HG02870 (cell line): ENCODE measurements at regions not wholly inside any gene's neighbourhood (a gene's known extent, or its start where the extent isn't known, plus 50 kb on each side); places are given as distances from the start of the nearest gene placed in this dataset.
"Not testable (repeated sequence)": the region's sequence is repeated elsewhere in the genome, so short reads cannot be mapped to it uniquely, and the experiment has no call there.

ENCODE experiments used
- ATAC-seq: cut with Tn5 transposase; IDR thresholded peaks from one replicate; pipeline ENCODE4 v1.9.1; 2021; ENCODE audit warnings: mild to moderate bottlenecking, moderate library complexity; ENCODE audit not compliant: unreplicated experiment

GRCh38 chr13:111658145-111659100 is 338.0 kb downstream of the TEX29 start:
- no peak for ATAC-seq

DNA sequence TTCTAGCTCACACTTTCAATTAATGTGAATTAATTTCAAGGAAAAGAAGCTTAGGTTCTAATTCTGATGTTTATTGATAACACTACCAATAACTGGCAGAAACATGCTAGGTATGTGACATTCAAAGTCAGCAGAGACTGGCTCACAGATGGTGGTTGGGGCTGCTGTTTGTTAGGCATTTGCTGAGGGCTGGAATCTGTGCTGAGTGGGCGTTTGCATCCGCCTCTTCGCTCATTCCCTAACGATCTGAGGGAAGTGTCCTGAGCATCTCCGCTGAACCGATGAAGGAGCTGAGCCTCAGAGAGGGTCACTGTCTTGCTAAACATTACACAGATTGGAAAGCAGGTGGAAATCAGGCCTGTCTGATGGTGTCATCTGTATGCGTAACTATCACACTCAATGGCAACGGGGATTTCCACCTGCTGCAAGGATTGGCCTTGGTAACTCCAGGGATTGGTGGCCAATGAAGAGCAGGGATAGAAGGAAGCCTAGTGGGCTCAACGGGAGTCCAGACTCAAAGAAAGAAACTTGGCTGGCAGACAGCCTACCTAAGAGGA is 338.9 kb downstream of the TEX29 start:
- ATAC-seq: no peak

DNA sequence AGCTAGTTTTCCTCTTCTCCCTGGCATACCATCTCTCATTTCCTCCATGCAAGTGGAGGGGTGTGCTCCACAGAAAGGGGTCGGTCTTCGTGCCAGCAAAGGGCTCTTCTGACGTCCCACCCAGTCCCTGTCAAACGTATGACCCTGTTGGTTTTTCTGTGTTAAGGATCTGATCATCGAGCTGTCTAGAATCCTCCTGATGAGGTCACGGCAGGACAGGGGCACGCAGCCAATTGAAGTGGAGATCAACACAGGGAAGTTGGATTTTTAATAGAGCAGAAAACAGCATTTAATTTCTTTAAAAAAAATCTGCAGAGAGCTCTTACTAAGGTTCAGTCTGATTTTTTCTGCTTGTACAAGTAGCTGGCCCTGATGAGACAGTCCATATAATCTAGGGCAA is 339.4 kb downstream of the TEX29 start:
- no peak for ATAC-seq

GRCh38 chr13:111661052-111661451 is 340.6 kb downstream of the TEX29 start:
- ATAC-seq: no peak

- ATAC-seq: no peak
Observed at GRCh38 chr13:111661776-111662175, 341.3 kb downstream of the TEX29 start.

GRCh38 chr13:111662451-111662850 is 342.0 kb downstream of the TEX29 start:
- no peak for ATAC-seq

GRCh38 chr13:111662895-111663294 is 342.5 kb downstream of the TEX29 start:
- ATAC-seq: no peak

DNA sequence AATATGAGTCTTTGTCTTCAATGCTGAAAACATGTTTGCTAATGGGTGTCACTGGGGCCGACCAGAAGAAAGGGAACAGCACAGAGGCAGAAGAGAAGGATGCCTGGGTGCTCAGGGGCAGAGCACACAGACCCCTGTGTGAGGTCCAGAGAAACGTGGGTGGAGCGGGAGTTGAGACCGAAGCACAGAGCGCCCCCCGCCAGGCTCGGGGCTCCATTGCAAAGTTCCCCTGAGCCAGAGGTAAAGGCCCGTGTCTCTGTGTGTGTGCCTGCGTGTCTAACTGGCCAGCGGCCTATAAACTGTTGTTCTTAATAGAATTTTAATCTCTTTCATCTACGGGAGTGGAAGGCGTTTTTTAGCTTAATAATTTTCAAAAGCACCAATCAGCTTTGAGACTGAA is 343.1 kb downstream of the TEX29 start:
- ATAC-seq: no peak

DNA sequence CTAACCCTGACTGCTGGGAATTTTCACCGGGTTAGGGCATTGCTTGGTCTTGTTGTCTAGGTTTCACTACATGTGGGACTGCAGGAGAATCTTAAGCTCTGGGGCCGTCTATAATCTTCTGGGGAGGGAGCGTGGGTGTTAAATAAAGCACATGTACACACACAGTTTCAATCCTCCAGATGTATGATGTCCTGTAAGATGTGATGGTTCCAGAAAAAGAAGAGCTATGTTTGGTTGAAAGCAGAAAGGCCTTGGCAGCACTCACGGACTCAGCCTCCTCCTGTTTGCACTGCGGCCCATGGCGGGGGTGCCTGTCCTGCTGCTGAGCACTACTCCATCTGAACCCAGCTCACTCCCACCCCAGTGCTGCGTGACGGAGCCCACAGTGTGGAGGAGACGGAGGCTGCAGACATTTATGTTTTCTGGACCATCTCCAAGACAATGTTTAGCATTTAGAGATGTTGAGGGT is 343.5 kb downstream of the TEX29 start:
- ATAC-seq: no peak

DNA sequence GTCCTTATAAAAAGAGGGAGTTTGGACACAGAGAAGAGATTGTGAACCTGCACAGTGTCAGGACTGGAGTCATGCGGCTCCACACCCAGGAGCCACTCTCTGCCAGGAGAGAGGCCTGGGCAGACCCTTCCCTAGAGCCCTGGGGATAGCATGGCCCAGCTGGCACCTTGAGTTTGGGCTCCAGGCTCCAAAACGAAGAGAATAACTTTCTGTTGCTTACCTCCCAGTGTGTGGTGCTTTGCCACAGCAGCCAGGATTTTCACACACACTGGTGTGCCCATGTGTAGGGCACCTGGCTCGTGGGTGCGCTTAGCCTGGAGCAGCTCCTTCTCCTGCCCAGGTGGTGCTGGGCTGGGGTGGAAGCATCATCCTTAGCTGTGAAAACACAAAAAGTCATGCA is 344.3 kb downstream of the TEX29 start:
- ATAC-seq: no peak

GRCh38 chr13:111665691-111666095 is 345.3 kb downstream of the TEX29 start:
- ATAC-seq: no peak

DNA sequence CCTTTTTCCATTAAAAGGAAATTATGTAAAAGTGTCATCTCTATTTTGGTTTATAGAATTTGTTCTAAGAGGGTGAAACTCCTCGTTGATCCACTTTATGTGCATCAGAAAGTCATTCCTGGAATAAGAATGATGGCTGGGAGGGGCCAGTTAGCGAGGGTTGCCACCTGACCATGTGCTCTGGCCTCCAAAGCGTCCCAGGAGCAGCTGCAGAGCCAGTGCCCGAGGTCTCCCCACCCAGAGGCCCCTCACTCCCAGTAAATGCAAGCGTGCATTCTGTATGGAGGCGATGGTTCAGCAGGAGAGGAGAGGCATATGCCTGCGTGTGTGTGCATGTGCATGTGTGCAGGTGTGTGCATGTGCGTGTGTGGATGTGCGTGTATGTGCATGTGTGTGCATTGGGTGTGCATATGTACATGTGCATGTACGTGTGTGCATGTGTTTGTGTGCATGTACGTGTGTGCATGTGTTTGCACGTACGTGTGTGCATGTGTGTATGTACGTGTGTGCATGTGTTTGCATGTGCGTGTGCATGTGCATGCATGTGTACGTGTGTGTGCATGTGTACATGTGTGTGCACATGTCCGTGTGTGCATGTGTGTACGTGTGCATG is 345.8 kb downstream of the TEX29 start:
- ATAC-seq: no peak

DNA sequence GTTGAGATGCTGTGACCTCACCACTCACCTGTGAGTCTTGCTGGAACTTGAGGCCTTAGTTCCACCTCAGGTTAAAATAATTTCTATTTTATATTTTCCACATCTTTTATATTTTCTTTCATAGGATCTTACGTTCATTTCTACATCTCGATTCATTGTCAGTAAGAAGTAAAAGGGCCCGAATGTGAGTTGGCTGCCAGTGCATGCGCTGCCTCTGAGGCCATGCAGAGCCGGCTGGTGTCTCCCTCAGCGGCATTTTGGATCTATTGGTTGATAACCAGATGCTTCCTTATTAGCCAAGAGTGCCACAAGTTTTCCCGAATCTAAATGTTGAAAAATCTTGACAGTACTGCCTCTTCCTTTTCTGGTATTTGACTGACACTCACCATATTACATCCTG is 347.3 kb downstream of the TEX29 start:
- ATAC-seq: no peak

GRCh38 chr13:111668451-111668850 is 348.0 kb downstream of the TEX29 start:
- ATAC-seq: no peak

- ATAC-seq: not testable (repeated sequence)
Observed at GRCh38 chr13:111672198-111672597, 351.8 kb downstream of the TEX29 start.

- ATAC-seq: not testable (repeated sequence)
Observed at GRCh38 chr13:111678120-111678882, 357.9 kb downstream of the TEX29 start.

GRCh38 chr13:111679645-111680044 is 359.2 kb downstream of the TEX29 start:
- not testable (repeated sequence) for ATAC-seq

DNA sequence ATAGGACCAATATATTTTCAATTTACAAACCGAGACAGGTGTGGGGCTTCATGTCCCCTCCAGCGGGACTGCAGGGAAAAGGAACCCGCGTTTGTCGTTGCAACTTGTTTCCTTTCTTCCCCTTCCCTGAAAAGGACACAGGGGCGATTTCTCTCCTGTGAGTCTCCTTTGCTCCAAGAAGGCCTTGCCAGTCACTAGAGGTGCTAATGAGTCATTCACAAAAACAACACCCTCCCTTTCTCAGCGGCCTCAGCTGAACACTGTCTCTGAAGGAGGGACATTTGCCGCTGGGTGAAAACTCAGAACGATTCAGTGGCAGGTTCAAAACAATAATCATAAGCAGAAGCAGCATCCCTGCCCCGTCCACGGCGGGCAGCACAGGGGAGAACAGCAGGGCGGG is 359.7 kb downstream of the TEX29 start:
- not testable (repeated sequence) for ATAC-seq

- peak; percentile 58 for ATAC-seq
Observed at GRCh38 chr13:111692028-111692427, 371.6 kb downstream of the TEX29 start.

GRCh38 chr13:111696121-111696520 is 370.8 kb upstream of the SOX1 start:
- not testable (repeated sequence) for ATAC-seq

GRCh38 chr13:111702059-111702458 is 364.9 kb upstream of the SOX1 start:
- ATAC-seq: not testable (repeated sequence)
